Transverse colon (tissue), 4 donors: ENCODE measurements at regions not wholly inside any gene's neighbourhood (a gene's known extent, or its start where the extent isn't known, plus 50 kb on each side); places are given as distances from the start of the nearest gene placed in this dataset.

Experiments used
- DNase-seq: peaks from one replicate; pipeline ENCODE4 v3.0.0-alpha.2; 2019
- H3K27ac ChIP-seq, 4 donors: fragments of 200-600 bp; sonication (generic); 2 replicates each; pipeline ENCODE4 v1.5.1; 2016 to 2018; ENCODE audit warnings: inconsistent platforms in 4 of 4
- H3K27me3 ChIP-seq: fragments of 200-600 bp; sonication (generic); 2 replicates; pipeline ENCODE4 v1.5.1; 2017; ENCODE audit warnings: inconsistent platforms
- H3K36me3 ChIP-seq, 4 donors: fragments of 200-600 bp; sonication (generic); 2 replicates each; pipeline ENCODE4 v1.5.1; 2017 to 2019; ENCODE audit warnings: inconsistent platforms in 4 of 4
- H3K4me1 ChIP-seq, 4 donors: fragments of 200-600 bp; sonication (generic); 2 replicates each; pipeline ENCODE4 v1.5.1; 2017 to 2020; ENCODE audit warnings: inconsistent platforms in 4 of 4
- H3K4me3 ChIP-seq, 4 donors: fragments of 200-600 bp; sonication (generic); 1 replicate in 1 of 4; 2 replicates in 3 of 4; pipeline versions ENCODE4 v1.5.1 to v1.6.1; 2017 to 2019; ENCODE audit warnings: inconsistent platforms in 4 of 4
- H3K9me3 ChIP-seq, 2 donors: fragments of 200-600 bp; sonication (generic); 2 replicates each; pipeline ENCODE4 v1.5.1; 2017 to 2019; ENCODE audit warnings: inconsistent platforms in 2 of 2
- CTCF ChIP-seq, 5 experiments: fragments of 200-600 bp in 3 of 5; fragments of 450-650 bp in 2 of 5; sonication (generic) in 3 of 5; IDR thresholded peaks; 1 replicate in 2 of 5; 2 replicates in 3 of 5; pipeline ENCODE4 v1.5.1; 2016 to 2017; ENCODE audit warnings: antibody characterized with exemption in 5 of 5, inconsistent platforms in 3 of 5, mild to moderate bottlenecking in 2 of 5, moderate library complexity in 1 of 5
- EP300 ChIP-seq: sonication (generic); formaldehyde crosslinking; IDR thresholded peaks from one replicate; pipeline ENCODE4 v1.6.1; 2017; ENCODE audit warnings: antibody characterized with exemption, low read depth
- POLR2A ChIP-seq: fragments of 450-650 bp; IDR thresholded peaks from one replicate; pipeline ENCODE4 v1.6.1; 2016; ENCODE audit warnings: antibody characterized with exemption, mild to moderate bottlenecking, moderate library complexity
- POLR2AphosphoS5 ChIP-seq, 3 donors: sonication (generic); formaldehyde crosslinking; IDR thresholded peaks; one replicate each; pipeline ENCODE4 v1.6.1; 2016; ENCODE audit warnings: antibody characterized with exemption in 3 of 3
- WGBS, 2 donors: methylation state at CpG; one replicate each; pipeline ENCODE4 v1.1.5; 2018; ENCODE audit warnings: low coverage in 1 of 2; 5-methylcytosine and 5-hydroxymethylcytosine counted together
- in situ Hi-C, 4 donors: fragments of 200-750 bp; cut with MboI; loops; one replicate each; pipeline versions ENCODE4 v1.15.0 to v1.15.1; 2017; ENCODE audit warnings: low sequenced_read_pairs in 3 of 4, low pct_ligation_motif_present in 1 of 4, low pct_unique_long_range_greater_than_20kb in 1 of 4
- intact Hi-C: fragments of 100-400 bp; cut with DNase I; formaldehyde crosslinking; loops from one replicate; pipeline ENCODE4 v1.15.1; 2023; ENCODE audit warnings: low total_unique reads

DNA sequence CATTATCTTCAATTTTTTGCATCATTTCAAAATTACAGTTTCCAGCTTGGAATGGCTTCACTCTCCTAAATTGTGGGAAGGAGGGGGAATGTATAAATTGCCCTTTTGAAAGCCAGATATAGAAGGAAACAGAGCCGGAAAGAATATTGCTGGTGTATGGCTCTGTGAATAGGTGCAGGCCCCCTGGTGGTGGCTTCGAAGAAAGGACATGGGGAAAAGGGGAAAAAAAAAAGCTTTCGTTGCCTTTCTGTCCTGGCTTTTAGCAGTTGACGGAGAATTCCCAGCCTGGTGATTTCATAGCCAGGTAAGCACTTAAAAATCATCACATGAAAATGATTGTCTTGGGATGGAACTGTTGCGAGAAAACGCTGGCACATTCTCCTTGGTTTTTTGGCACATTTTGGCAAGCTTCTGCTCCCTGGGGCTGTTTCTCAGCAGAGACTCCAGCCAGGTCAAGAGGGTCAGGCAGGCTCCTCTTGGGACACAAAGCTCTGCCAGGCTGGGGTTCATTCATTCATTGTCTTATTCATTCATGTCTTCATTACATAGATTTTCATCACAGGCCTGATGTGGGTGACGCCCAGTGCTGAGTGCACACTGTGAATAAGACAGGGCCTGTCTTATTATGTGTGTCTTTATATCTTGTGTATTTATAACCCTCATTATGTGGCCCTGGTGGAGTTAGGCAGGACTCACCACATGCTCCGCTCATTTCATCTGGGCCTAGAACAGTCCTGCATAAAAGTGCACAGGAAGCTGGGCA is 300.0 kb upstream of the TPM1 start:
- H3K27ac ChIP-seq, result peak overlapping the region; percentile 38 to 57 (median 44)
- TF ChIP-seq CTCF (IDR thresholded peaks at IDR 0.05) (peak; percentile 78 to 83 (median 79)), POLR2A (no peak), POLR2AphosphoS5 (IDR thresholded peaks at IDR 0.05) (peak in 2 of 3 donors; percentile 50 to 74)

GRCh38 chr15:62745621-62746225 is 296.8 kb upstream of the TPM1 start:
- WGBS, 2 donors, result 50 to 80% methylated on average over 6 to 8 of the region's 8 CpGs
- in situ Hi-C loops (no loop called here), intact Hi-C loops (no loop called here)
- DNase-seq, result no peak
- Histone ChIP-seq H3K36me3 (no peaks in the 10 kb centered on the region), H3K27me3 (no peaks in the 10 kb centered on the region), H3K4me1 (peaks cover 0 to 8% (median 2%) of the 10 kb centered on the region in 4 donors), H3K4me3 (no peak overlapping the region), H3K27ac (no peak overlapping the region), H3K9me3 (no peaks in the 10 kb centered on the region)
- TF ChIP-seq POLR2A (no peak), POLR2AphosphoS5 (IDR thresholded peaks at IDR 0.05) (no peak), CTCF (IDR thresholded peaks at IDR 0.05) (no peak), EP300 (no peak)

More for the DNA sequence above, 300.0 kb upstream of the TPM1 start:
- intact Hi-C loops (no loop called here), in situ Hi-C loops (no loop called here)
- Histone ChIP-seq H3K4me3 (no peak overlapping the region), H3K9me3 (no peaks in the 10 kb centered on the region), H3K36me3 (peaks cover 0 to 16% (median 5%) of the 10 kb centered on the region in 4 donors), H3K27me3 (no peaks in the 10 kb centered on the region), H3K4me1 (peaks cover 0 to 8% (median 2%) of the 10 kb centered on the region in 4 donors)
- DNase-seq, result peak; percentile 45
- 35 to 39% methylated on average over 6 to 8 of the region's 8 CpGs for WGBS, 2 donors

DNA sequence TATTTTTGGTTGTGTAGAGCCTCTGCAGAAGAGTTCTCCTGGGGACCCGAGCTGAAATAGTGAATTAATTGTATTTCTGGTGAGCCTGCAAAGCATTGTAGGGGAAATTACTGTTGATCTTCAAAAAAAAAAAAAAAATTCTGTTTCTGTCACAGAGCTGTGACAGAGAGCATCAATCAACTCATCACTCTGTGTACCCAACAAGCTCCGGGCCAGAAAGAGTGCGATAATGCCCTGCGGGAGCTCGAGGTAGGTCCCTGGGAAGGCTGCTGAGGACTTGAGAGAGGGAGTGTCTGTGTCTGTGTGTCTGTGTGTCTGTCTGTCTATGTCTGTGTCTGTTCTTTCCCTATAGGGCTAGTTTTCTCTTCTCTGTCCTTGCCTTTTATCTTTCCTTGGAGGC is 294.4 kb upstream of the TPM1 start:
- Histone ChIP-seq H3K27ac (no peak overlapping the region), H3K27me3 (no peaks in the 10 kb centered on the region), H3K4me1 (no peaks in the 10 kb centered on the region), H3K4me3 (no peak overlapping the region), H3K9me3 (no peaks in the 10 kb centered on the region), H3K36me3 (peaks cover 0 to 5% (median 0%) of the 10 kb centered on the region in 4 donors)
- 85 to 90% methylated on average over 4 to 5 of the region's 5 CpGs for WGBS, 2 donors
- intact Hi-C loops, result no loop called here
- in situ Hi-C loops, result no loop called here
- DNase-seq, result no peak
- TF ChIP-seq POLR2A (no peak), POLR2AphosphoS5 (IDR thresholded peaks at IDR 0.05) (no peak), CTCF (IDR thresholded peaks at IDR 0.05) (no peak), EP300 (no peak)

DNA sequence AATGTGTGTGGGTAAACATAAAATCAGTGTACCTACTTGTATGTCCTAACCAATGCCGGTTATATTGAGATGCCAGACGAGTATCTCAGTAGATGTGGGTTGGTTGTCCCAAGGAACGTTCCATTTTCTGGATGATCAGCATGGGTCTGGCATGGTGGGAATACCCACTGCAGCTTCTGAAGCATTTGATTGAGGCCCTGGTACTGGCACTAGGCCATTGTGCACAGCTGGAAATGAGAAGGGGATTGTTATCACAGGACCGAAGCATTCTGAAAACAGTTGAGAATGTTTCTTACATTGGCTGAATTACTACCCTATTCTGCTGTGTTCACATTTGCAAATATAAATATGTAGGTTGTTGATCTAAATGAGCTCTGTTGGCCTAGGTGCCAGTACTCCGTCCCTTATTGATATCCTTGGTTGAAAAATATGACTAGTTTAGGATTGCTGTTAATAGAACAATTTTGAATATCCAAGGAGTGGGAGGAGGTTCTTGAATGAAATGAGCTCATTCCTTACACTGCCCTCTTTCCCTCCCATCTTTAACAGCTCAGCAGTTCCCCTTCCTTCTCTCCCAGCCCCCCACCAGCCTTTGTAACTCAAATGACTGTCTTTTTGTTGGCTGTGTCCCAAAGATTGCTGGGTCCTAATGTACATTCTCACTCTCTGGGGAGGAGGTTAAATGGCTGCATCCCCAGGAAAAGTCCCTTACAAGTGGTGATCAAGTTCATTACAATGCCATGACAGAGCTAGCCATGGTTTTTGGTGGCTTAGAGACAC is 293.3 kb upstream of the TPM1 start:
- WGBS, 2 donors, result 96 to 100% methylated on average over 2 to 5 of the region's 5 CpGs
- no peaks in the 10 kb centered on the region for H3K27me3 ChIP-seq
- intact Hi-C loops (no loop called here), in situ Hi-C loops (no loop called here)
- H3K4me3 ChIP-seq, result no peak overlapping the region
- no peaks in the 10 kb centered on the region for H3K9me3 ChIP-seq
- DNase-seq, result no peak
- H3K27ac ChIP-seq, result no peak overlapping the region
- H3K4me1 ChIP-seq, result no peaks in the 10 kb centered on the region
- H3K36me3 ChIP-seq, result peaks cover 0 to 5% (median 0%) of the 10 kb centered on the region in 4 donors
- no peak for TF ChIP-seq EP300
- TF ChIP-seq POLR2A, result no peak
- TF ChIP-seq CTCF (IDR thresholded peaks at IDR 0.05), result no peak
- TF ChIP-seq POLR2AphosphoS5 (IDR thresholded peaks at IDR 0.05), result no peak
